ENCODE measurements at regions not wholly inside any gene's neighbourhood (a gene's known extent, or its start where the extent isn't known, plus 50 kb on each side); places are given as distances from the start of the nearest gene placed in this dataset.

DNA sequence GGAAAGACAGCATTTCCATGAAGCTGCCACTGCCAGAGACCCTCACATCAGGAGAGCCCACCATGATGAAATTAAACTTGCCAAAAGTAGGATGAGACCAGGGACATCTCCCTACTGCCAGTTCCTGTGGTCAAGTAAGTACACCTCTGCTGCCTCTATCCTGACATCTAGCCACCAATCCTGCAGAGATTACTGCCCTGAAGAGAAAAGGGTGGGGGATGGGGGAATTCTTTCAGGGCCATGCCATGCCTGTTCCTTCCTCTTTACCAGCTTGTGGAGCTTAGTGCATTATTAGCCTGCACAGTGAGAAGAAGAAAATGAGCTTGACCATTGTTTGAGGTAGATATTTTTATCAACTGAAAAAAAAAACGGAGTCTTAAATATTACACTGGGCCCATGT, 397.2 kb upstream of the CDH2 start:
- FAIRE-seq, result no peak
- no peak for DNase-seq (ENCODE audit: low spot score)

GRCh38 chr18:28571929-28572328, 395.0 kb upstream of the CDH2 start:
- DNase-seq (ENCODE audit: low spot score) (no peak), FAIRE-seq (no peak)

GRCh38 chr18:28560331-28560730, 383.4 kb upstream of the CDH2 start:
- DNase-seq (ENCODE audit: low spot score), result no peak
- FAIRE-seq, result no peak

- FAIRE-seq (no peak), DNase-seq (ENCODE audit: low spot score) (no peak)
Measured at GRCh38 chr18:28559511-28559910, 382.6 kb upstream of the CDH2 start.

GRCh38 chr18:28541934-28542333, 365.0 kb upstream of the CDH2 start:
- DNase-seq (ENCODE audit: low spot score) (no peak), FAIRE-seq (no peak)

DNA sequence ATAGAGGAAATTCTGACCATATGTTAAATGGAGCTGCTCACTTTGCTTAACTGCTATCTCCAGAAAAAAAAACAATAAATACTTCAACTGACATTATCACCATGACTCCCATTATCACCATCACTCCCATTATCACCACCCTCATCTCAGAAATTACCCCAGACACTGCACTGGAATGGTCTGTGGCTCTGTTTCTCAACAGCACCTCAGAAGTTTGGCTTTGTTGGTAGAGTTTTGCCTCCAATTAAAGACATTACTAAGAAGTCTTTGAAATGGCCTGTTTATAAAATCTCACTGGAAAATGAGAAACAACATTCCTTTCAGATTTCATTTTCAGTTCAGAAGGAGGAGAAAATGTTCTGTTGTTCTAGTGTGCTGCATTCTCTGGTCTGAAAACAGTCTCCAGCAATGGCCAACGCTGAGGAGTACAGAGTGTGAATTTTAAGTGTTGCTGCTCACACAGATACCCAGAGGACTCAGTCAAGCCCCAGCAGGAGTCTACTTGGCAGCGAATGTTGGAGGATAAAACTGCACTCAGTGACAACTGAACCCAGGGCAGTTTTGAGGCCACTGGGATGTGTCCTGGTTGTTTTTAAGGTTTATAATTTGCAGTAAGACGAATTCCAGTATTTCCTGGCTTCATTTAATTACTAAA, 364.5 kb upstream of the CDH2 start:
- DNase-seq (ENCODE audit: low spot score) (no peak), FAIRE-seq (no peak)

- no peak for FAIRE-seq
- no peak for DNase-seq (ENCODE audit: low spot score)
Measured at GRCh38 chr18:28529644-28530043, 352.7 kb upstream of the CDH2 start.

DNA sequence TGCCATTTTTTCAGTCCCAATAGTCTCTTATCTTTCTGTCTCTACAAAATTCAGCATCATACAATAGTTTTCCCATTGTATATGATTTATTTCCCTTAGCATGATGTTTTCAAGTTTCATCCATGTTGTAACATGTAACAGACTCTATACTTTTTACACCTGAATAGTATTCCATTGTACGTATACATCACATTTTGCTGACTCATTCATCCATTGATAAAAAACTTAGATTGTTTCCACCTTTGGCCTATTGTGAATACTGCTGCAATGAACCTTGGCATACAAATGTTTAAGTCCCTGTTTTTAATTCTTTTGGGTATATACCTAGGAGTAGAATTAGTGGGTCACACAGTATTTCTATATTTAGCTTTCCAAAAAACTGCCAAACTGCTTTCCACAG, 349.3 kb upstream of the CDH2 start:
- FAIRE-seq (no peak), DNase-seq (ENCODE audit: low spot score) (no peak)

- FAIRE-seq, result no peak
- no peak for DNase-seq (ENCODE audit: low spot score)
Measured at GRCh38 chr18:28523758-28524475, 347.0 kb upstream of the CDH2 start.

DNA sequence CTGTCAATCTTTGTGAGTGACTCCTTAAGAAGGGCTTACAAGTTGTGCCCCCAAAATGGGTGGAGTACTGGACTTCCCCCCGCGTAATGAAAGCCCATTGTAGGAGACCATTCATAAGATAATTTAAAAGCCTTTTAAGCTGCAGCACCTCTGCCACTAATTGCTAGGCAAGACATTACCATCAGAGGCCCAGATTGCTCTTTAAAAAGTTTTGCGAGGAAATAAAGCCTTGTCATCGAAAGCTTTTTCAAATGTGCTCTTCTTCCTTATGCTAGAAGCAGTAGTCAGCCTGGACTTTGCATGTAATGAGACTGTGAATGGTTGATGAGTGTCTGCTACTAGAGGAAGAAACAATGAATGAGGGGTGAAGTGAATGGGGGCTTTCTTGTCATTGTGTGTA, 345.3 kb upstream of the CDH2 start:
- DNase-seq (ENCODE audit: low spot score) (no peak), FAIRE-seq (no peak)

DNA sequence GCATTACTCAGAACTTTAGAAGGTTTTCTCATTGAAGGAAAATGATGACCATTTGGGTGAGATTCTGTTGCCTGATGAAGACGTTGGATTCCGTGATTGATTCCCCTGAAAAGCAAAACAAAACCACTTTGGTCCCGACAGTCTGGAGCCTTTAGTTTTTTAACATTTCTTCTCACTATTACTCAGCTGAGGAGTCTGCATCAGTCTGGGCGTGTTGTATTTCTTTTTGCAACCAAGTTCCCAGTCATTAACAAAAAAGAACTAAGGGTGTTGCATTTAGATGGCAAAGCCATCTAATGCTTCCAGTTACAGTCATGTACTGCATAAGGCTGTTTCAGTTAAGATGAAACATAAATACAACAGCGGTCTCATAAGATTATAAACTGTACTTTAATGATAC, 343.1 kb upstream of the CDH2 start:
- FAIRE-seq, result no peak
- DNase-seq (ENCODE audit: low spot score), result no peak

DNA sequence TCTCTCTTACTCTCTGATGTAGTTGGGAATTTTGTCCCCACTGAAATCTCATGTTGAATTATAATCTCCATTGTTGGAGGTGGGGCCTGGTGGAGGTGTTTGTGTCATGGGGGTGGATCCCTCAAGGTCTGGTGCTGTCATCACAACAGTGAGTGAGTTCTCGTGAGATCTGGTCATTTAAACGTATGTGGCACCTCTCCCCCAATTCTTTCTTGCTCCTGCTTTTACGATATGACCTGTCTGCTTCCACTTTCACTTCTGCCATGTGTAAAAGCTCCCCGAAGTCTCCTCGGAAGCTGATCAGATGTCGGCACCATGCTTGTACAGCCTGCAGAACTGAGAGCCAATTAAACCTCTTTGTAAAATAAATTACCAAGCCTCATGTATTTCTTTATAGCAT, 337.8 kb upstream of the CDH2 start:
- DNase-seq (ENCODE audit: low spot score), result no peak

GRCh38 chr18:28512357-28512756, 335.4 kb upstream of the CDH2 start:
- no peak for DNase-seq (ENCODE audit: low spot score)
- no peak for FAIRE-seq

More for the DNA sequence above, 337.8 kb upstream of the CDH2 start:
- no peak for FAIRE-seq

GRCh38 chr18:28511413-28511821, 334.5 kb upstream of the CDH2 start:
- FAIRE-seq (no peak), DNase-seq (ENCODE audit: low spot score) (no peak)

DNA sequence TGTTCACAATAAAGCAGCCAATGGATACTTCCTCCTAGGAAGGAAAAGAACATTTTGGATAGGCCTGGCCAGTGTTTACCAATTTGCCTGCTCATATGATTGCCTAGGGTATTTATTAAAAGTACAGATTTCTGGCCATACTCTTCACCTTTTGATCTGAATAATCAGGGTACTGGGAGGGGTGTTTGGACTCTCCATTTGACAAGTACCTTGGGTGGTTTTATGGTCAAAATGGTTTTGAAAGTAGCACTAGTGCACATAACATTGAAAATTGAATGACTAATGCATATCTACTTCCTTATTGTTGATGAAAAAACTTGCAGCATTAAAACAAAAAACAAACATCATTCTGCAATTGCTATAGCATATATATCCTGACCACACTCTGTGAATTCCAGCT, 333.3 kb upstream of the CDH2 start:
- FAIRE-seq, result no peak
- DNase-seq (ENCODE audit: low spot score), result no peak

DNA sequence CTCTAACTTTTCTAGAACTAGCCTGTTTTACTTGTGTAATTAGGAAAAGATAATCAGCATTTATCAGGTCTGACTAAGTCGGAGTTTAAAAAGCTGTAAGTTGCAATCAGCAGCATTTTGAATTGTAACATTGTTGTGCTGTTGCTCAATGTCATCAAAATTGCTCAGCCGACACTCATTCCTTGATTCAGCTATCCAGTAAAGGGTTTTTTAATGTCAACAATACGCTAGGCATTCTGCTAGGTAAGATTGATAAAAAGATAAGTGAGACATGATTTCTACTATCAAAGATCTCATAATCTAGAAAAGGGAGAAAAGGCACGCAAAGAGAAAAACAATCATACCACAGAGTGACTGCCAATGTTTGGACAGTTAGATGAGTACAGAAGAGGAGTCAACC, 327.1 kb upstream of the CDH2 start:
- FAIRE-seq, result no peak

GRCh38 chr18:28494151-28494550, 317.2 kb upstream of the CDH2 start:
- FAIRE-seq (no peak), DNase-seq (ENCODE audit: low spot score) (no peak)

More for the DNA sequence above, 327.1 kb upstream of the CDH2 start:
- no peak for DNase-seq (ENCODE audit: low spot score)

DNA sequence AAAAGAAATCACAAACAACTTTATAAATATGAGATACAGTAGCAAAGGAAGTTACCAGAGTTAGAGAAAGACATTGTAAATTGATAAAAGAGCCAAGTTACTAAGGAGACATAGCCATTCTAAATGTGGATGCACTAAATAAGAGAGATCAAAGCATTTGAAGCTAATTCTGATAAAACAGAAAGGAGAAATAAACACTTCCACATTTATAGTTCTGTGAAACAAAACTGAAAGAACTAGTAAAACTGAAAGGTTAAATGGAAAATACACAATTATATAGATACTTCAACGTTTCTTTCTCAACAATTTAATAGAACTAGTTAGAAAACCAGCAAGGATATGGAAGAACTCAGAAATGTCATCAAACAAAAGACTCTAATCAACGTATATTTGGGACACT, 309.0 kb upstream of the CDH2 start:
- DNase-seq (ENCODE audit: low spot score), result no peak
- no peak for FAIRE-seq

GRCh38 chr18:28485210-28485801, 308.4 kb upstream of the CDH2 start:
- FAIRE-seq (no peak), DNase-seq (ENCODE audit: low spot score) (no peak)

- no peak for FAIRE-seq
Measured at GRCh38 chr18:28478531-28478930, 301.6 kb upstream of the CDH2 start.

GRCh38 chr18:28476302-28476701, 299.4 kb upstream of the CDH2 start:
- DNase-seq (ENCODE audit: low spot score) (no peak), FAIRE-seq (no peak)

More at GRCh38 chr18:28478531-28478930, 301.6 kb upstream of the CDH2 start:
- DNase-seq (ENCODE audit: low spot score), result no peak

DNA sequence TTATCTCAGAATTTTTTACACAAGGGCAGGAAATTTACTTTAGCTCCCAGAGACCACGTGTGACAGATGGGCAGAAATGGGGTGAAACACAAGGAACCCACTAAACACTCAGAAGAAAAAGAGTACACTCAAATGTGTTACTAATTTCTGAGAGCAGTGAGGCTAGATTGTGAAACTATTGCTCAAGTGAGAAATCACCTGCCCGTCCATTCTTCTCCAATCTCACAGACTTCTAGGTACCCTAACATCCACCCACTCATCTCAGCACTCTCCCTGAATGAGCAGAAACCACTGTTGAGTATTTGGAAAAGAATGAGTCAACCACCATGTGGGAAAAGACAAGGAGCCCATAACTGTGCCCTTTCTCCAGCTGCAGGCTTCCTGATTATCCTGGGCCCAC, 293.0 kb upstream of the CDH2 start:
- DNase-seq (ENCODE audit: low spot score), result no peak
- FAIRE-seq, result no peak

GRCh38 chr18:28468901-28469300, 292.0 kb upstream of the CDH2 start:
- FAIRE-seq (no peak), DNase-seq (ENCODE audit: low spot score) (no peak)

Measured in urothelium cell line (cell line).